ENCODE measurements at regions not wholly inside any gene's neighbourhood (a gene's known extent, or its start where the extent isn't known, plus 50 kb on each side); places are given as distances from the start of the nearest gene placed in this dataset.
"Not testable (repeated sequence)": the region's sequence is repeated elsewhere in the genome, so short reads cannot be mapped to it uniquely, and the experiment has no call there.

DNA sequence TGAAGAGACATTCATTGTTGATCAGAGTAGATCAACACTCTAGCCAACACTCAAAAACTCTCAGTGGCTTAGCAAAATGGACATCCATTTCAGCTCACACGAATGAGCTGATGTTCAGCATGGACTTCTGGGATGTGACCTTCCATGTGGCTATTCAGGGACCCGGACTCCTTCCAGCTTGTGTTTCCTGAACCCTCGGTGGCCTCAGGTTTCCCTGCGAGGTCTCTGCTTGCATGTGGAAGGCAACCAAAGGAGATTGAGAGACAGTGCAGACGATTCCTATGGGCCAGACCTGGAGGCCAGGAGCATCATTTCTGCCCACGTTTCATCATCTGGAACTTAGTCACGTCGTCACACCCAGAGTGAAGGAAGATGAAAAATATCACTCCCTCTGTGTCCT lies 1137.4 kb downstream of the TBC1D22A start:
- ATAC-seq (replicated peaks) (no peak), DNase-seq (no peak)
- Mint-ChIP-seq H3K4me3 (no peak overlapping the region), H3K4me1 (no peaks in the 10 kb centered on the region), H3K9me3 (peaks cover 0 to 2% of the 10 kb centered on the region in 2 donors), H3K27ac (no peak overlapping the region), H3K27me3 (peaks cover 4 to 21% of the 10 kb centered on the region in 2 donors), H3K36me3 (no peaks in the 10 kb centered on the region)

DNA sequence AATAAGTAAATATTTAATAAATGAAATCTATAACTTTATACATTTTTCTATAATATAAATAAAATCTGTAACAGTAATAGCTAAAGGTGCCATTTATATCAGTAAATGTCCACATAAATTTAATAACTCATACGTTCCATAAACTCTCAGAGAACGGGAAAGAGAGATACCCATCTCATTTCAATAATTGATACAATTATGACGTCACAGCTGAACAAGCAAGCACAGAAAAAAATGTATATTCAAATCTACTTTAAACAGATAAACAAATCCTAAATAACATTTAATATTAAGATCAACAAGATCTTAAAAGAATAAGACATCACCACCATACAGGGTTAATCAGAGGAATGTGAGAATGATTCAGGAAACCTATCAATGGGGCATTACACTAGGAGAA lies 1136.5 kb downstream of the TBC1D22A start:
- no peak overlapping the region for H3K27ac Mint-ChIP-seq
- H3K4me1 Mint-ChIP-seq, result no peaks in the 10 kb centered on the region
- H3K4me3 Mint-ChIP-seq, result no peak overlapping the region
- peaks cover 4% of the 10 kb centered on the region in 2 donors for H3K36me3 Mint-ChIP-seq
- peaks cover 9 to 24% of the 10 kb centered on the region in 2 donors for H3K27me3 Mint-ChIP-seq
- ATAC-seq (replicated peaks) (no peak), DNase-seq (no peak)
- peaks cover 5 to 9% of the 10 kb centered on the region in 2 donors for H3K9me3 Mint-ChIP-seq

DNA sequence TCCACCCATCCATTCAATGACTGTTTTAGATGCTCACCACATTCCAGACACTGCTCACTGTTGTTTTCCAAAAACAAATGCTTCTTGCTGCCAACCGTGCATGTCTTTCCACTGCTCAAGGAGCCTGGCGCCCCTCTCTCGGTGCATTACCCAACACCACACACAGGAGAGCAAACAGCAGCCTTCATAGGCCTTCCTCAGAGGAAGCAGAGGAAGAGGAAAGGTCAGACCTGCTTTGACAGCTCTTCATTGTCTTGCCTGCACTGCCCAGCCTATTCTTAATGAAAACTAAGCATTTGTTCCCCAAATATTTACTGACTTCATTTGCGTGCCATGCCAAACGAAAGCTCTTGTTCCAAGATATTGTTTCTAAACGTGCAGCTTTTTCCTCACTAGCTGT lies 1129.2 kb downstream of the TBC1D22A start:
- Mint-ChIP-seq H3K36me3 (peaks cover 4 to 6% of the 10 kb centered on the region in 2 donors), H3K27ac (no peak overlapping the region)
- ATAC-seq (replicated peaks), result no peak

DNA sequence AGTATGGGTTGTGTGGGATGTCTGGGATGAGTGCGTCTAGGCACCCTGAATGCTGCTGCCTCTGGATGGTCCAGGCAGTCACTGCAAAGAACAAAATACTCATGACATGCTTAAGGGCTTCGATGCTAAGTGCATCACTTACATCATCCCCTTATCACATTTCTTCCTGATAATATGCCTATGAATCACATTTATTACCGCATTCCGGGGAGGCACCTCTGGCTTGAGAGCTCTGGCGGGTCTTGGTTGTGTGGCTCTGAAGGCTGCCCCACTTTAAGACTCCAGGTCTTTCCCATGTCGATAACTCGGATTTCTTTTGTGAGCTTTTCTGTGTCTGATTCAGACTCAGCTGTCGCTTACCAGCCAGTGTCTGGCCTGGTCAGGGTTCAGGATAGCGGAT lies 1126.4 kb downstream of the TBC1D22A start:
- peaks cover 0 to under 1% of the 10 kb centered on the region in 2 donors for H3K36me3 Mint-ChIP-seq
- peaks cover under 1% of the 10 kb centered on the region in 2 donors for H3K9me3 Mint-ChIP-seq
- H3K27me3 Mint-ChIP-seq, result peaks cover 26 to 29% of the 10 kb centered on the region in 2 donors
- H3K4me1 Mint-ChIP-seq, result no peaks in the 10 kb centered on the region
- ATAC-seq (replicated peaks) (no peak), DNase-seq (no peak)
- H3K27ac Mint-ChIP-seq, result no peak overlapping the region
- no peak overlapping the region for H3K4me3 Mint-ChIP-seq

More for the DNA sequence above, 1129.2 kb downstream of the TBC1D22A start:
- peaks cover 7 to 11% of the 10 kb centered on the region in 2 donors for H3K9me3 Mint-ChIP-seq
- no peak for DNase-seq
- H3K4me3 Mint-ChIP-seq, result no peak overlapping the region
- H3K4me1 Mint-ChIP-seq, result no peaks in the 10 kb centered on the region
- H3K27me3 Mint-ChIP-seq, result peaks cover 15 to 18% of the 10 kb centered on the region in 2 donors

DNA sequence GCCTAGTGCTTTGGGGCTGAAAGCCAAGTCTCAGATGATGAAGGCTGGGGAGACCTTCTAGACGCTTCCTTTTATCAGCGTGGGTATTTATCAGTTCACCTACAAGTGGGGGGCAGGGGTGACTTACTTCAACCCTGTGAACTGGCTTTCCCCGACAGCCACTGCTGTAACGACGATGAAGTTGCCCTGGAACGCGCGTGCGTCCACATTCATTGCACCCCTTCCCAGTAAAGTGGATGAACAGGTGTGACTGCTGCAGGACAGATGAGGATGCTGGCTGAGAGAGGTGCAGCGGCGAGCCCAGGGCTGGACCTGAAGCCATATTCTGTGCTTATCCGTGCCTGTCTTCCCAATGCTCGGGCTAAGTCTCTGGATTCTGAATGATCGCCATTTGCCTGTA lies 1122.3 kb downstream of the TBC1D22A start:
- no peaks in the 10 kb centered on the region for H3K9me3 Mint-ChIP-seq
- H3K4me1 Mint-ChIP-seq, result no peaks in the 10 kb centered on the region
- H3K27me3 Mint-ChIP-seq, result peaks cover 22 to 39% of the 10 kb centered on the region in 2 donors
- no peaks in the 10 kb centered on the region for H3K36me3 Mint-ChIP-seq
- no peak for ATAC-seq (replicated peaks)
- no peak for DNase-seq
- no peak overlapping the region for H3K4me3 Mint-ChIP-seq
- H3K27ac Mint-ChIP-seq, result no peak overlapping the region

DNA sequence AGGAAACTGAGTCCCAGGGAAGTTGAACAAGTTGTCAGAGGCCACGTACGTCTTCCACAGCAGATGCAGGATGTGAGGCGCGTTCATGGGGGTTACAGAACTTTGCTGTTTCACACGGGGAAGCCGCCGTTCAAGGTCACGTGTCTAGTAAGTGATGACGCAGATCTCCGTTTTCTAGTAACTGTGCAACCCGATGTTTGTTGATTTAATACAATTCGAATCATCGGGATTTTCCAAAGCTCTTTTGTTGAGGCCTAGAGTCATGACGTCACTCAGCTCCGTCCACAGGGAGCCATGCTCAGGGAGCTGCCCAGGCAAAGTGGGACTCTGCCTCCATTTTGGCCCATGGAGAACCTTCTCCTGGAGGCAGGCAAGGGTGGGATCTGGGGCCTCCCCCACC lies 1121.8 kb downstream of the TBC1D22A start:
- H3K9me3 Mint-ChIP-seq, result no peaks in the 10 kb centered on the region
- no peak overlapping the region for H3K27ac Mint-ChIP-seq
- no peak for DNase-seq
- peaks cover 22 to 44% of the 10 kb centered on the region in 2 donors for H3K27me3 Mint-ChIP-seq
- no peak overlapping the region for H3K4me3 Mint-ChIP-seq
- H3K36me3 Mint-ChIP-seq, result no peaks in the 10 kb centered on the region
- no peaks in the 10 kb centered on the region for H3K4me1 Mint-ChIP-seq
- no peak for ATAC-seq (replicated peaks)

DNA sequence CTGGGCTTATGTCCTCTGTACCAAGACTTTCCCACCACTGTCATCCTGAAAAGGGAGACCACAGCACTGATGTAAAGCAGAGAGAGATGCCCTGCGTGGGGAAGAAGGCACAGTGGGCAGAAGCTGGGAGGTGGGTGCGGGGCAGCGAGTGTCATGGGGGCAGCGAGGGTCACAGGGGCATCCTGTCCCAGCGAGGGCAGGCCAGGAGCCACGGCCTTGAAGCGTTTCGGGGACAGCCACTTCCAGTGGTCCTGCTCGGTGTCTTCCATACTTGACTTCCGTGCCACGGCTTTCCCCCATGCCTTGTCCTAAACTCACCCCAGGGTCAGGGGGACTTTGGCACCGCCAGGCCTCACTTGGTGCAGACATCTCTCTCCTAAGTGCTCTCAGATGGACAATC lies 1121.3 kb downstream of the TBC1D22A start:
- Mint-ChIP-seq H3K27me3 (peaks cover 21 to 46% of the 10 kb centered on the region in 2 donors), H3K4me1 (no peaks in the 10 kb centered on the region), H3K4me3 (no peak overlapping the region), H3K9me3 (no peaks in the 10 kb centered on the region), H3K27ac (no peak overlapping the region), H3K36me3 (no peaks in the 10 kb centered on the region)
- ATAC-seq (replicated peaks) (no peak), DNase-seq (no peak)

DNA sequence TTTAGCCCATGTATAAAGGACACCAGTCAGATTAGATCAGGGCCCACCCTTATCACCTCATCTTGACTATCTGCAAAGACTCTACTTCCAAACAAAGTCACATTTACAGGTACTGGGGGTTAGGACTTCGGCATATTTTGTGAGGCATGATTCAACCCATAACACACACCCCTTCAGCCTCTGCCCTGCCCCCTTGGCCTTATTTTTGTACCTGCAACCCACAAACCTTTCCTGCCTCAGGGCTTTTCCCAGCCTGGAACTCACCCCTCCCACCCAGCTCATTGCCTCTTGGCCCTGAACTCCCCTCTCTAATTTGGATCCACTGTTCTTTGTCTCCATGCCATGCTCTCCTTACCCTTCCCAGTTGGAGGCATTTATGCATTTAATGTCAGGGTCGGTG lies 1116.9 kb downstream of the TBC1D22A start:
- Mint-ChIP-seq H3K9me3 (no peaks in the 10 kb centered on the region), H3K4me1 (no peaks in the 10 kb centered on the region), H3K27me3 (peaks cover 16 to 57% of the 10 kb centered on the region in 2 donors), H3K36me3 (no peaks in the 10 kb centered on the region), H3K4me3 (no peak overlapping the region), H3K27ac (no peak overlapping the region)
- no peak for ATAC-seq (replicated peaks)
- no peak for DNase-seq

DNA sequence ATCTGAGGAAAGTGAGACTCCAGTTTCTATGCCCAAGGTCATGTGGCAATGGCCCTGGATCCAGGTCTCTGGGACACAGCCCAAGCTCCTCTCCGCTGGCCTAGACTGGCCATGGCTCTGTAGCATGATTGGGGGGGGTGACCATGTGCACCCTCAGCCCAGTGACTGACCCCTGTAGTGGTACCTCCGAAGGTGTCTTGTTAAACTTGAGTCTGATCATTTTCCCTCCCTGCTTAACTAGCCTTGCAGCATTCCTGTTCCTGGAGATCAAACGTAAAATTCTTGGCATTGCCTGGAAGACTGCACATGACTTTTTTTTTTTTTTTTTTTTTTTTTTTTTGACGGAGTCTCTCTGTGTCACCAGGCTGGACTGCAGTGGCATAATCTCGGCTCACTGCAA lies 1116.0 kb downstream of the TBC1D22A start:
- peaks cover 10 to 52% of the 10 kb centered on the region in 2 donors for H3K27me3 Mint-ChIP-seq
- H3K4me1 Mint-ChIP-seq, result no peaks in the 10 kb centered on the region
- H3K36me3 Mint-ChIP-seq, result no peaks in the 10 kb centered on the region
- DNase-seq (no peak), ATAC-seq (replicated peaks) (no peak)
- H3K27ac Mint-ChIP-seq, result no peak overlapping the region
- no peak overlapping the region for H3K4me3 Mint-ChIP-seq
- no peaks in the 10 kb centered on the region for H3K9me3 Mint-ChIP-seq

DNA sequence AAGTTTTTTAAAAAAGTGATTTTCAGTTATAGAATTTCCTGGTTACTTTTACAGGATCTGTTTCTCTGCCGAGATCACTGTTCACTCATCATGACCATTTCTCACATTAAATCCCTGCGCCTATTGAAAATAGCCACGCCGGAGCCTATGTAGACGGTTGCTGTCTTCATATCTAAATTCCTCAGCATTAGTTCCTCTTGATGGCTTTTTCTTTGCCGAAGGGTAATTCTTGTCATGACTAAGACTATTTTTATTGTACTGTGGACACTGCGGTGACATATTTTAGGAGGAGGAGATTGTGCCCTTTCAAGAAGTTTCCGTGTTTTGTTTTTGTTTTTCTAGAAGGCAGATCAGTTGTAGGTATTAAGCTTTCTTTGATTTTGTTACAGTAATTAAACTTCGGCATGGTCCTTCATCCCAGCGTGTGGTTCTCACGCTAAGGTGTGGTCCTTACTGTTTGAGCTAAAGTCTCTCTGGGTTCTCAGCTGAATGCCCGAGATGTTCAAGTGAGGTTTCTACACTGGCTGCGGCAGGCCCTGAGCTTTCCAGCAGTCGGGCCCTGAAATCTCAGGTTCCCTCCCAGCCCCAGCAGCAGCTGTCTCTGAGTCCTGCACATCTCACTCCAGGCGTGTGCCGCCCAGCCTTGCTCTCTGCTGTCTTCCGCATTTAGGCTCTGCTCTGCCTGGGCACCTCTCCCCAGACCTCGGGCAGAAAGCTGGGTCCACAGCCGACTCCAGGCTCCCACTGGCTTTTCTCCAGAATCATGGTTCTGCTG lies 1110.5 kb downstream of the TBC1D22A start:
- ATAC-seq (replicated peaks), result no peak
- no peak overlapping the region for H3K4me3 Mint-ChIP-seq

DNA sequence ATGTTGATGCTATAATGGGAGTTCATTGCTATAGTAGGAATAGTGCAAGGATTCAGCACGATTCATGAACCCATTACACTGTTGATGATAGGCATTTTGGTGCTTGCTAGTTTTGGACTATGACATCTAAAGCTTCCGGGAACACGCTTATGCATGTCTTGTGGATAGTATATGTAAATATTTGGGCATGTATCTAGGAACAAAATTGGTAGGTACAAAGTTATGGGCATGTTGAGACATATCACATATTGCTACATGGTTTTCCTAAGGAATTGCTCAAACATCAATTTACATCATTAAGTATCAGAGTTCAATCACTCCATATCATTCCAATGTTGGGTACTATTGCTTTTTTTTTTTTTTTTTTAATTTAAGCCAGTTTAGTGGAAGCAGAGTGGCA lies 1103.2 kb downstream of the TBC1D22A start:
- no peaks in the 10 kb centered on the region for H3K36me3 Mint-ChIP-seq
- H3K9me3 Mint-ChIP-seq, result peaks cover 5 to 11% of the 10 kb centered on the region in 2 donors
- DNase-seq, result no peak
- H3K4me1 Mint-ChIP-seq, result no peaks in the 10 kb centered on the region
- no peak overlapping the region for H3K27ac Mint-ChIP-seq
- H3K27me3 Mint-ChIP-seq, result peaks cover 23 to 32% of the 10 kb centered on the region in 2 donors
- no peak overlapping the region for H3K4me3 Mint-ChIP-seq
- ATAC-seq (replicated peaks), result no peak

More for the DNA sequence above, 1110.5 kb downstream of the TBC1D22A start:
- Mint-ChIP-seq H3K9me3 (peaks cover 5 to 8% of the 10 kb centered on the region in 2 donors), H3K27me3 (peaks cover 14 to 33% of the 10 kb centered on the region in 2 donors), H3K4me1 (no peaks in the 10 kb centered on the region), H3K27ac (no peak overlapping the region), H3K36me3 (no peaks in the 10 kb centered on the region)
- DNase-seq, result no peak

DNA sequence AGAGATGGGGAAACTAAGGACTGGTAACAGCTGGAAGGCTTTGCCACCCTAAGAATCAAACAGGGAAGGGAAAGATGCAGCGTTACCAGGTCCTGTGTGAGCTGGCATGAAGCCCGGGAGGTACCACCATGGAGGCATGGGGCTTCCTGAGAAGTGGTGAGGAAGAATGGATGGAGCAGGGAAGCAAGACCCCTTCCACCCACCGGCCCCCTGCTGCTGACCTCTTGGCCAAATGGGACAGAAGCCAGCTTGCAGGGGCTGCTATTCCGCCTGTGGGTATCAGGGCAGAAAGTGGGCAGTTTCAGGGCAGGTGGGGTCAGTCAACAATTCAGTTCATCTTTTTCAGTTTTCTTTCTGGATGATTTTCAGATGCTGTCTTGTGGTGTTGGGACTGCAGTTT lies 1099.9 kb downstream of the TBC1D22A start:
- no peak overlapping the region for H3K27ac Mint-ChIP-seq
- DNase-seq, result no peak
- no peaks in the 10 kb centered on the region for H3K36me3 Mint-ChIP-seq
- H3K4me1 Mint-ChIP-seq, result peaks cover 2 to 4% of the 10 kb centered on the region in 2 donors
- H3K27me3 Mint-ChIP-seq, result peaks cover 24 to 27% of the 10 kb centered on the region in 2 donors
- peaks cover under 1 to 4% of the 10 kb centered on the region in 2 donors for H3K9me3 Mint-ChIP-seq
- ATAC-seq (replicated peaks), result no peak
- H3K4me3 Mint-ChIP-seq, result no peak overlapping the region

DNA sequence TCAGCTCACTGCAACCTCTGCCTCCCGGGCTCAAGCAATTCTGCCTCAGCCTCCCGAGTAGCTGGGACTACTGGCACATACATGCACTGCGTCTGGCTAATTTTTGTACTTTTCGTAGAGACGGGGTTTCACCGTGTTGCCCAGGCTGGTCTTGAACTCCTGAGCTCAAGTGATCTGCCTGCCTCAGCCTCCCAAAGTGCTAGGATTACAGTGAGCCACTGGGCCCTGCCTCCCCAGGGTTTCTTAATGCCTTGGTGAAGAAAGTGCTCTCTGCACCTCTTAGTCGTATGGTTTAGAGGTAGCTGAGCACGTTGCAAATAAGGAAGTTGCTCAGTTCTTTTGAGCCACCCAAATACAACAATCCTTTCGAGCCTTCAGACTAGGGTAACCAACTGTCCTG lies 1098.5 kb downstream of the TBC1D22A start:
- ATAC-seq (replicated peaks); DNase-seq; H3K4me3 Mint-ChIP-seq; H3K9me3 Mint-ChIP-seq; H3K27ac Mint-ChIP-seq; H3K4me1 Mint-ChIP-seq; H3K36me3 Mint-ChIP-seq: not testable (repeated sequence)
- peaks cover 37 to 42% of the 10 kb centered on the region in 2 donors for H3K27me3 Mint-ChIP-seq

DNA sequence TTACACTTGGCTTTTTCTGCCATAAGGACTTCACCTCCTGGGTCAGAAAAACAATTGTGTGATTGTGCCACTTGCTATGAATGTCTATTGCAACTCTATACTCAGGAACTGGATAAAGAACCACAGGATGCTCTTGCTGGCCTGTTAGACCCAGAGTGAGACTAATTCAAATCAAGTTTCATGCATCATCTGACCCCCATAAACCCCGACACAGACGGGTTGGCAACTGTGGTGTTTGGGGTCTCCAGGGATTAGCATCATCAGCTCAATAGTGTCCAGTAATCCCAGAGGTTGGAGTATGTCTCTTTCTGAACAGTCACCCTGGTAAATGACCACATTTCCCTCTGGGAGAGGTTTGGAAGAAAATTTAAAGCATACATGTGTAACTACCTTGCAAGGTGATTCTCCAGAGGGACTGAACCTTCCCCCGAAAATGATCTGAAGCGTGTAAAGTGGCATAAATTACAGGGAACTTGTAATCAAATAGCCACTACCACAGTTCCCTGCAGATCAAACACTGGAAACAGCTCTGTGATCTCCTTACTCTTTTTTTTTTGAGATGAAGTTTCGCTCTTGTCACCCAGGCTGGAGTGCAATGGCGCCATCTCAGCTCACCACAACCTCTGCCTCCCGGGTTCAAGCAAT lies 1097.6 kb downstream of the TBC1D22A start:
- Mint-ChIP-seq H3K27ac (no peak overlapping the region), H3K9me3 (peaks cover 4% of the 10 kb centered on the region in 2 donors), H3K27me3 (peaks cover 37 to 44% of the 10 kb centered on the region in 2 donors), H3K4me3 (no peak overlapping the region), H3K4me1 (peaks cover 2 to 4% of the 10 kb centered on the region in 2 donors), H3K36me3 (no peaks in the 10 kb centered on the region)
- ATAC-seq (replicated peaks), result peak in 1 of 2 donors; percentile 38
- no peak for DNase-seq

DNA sequence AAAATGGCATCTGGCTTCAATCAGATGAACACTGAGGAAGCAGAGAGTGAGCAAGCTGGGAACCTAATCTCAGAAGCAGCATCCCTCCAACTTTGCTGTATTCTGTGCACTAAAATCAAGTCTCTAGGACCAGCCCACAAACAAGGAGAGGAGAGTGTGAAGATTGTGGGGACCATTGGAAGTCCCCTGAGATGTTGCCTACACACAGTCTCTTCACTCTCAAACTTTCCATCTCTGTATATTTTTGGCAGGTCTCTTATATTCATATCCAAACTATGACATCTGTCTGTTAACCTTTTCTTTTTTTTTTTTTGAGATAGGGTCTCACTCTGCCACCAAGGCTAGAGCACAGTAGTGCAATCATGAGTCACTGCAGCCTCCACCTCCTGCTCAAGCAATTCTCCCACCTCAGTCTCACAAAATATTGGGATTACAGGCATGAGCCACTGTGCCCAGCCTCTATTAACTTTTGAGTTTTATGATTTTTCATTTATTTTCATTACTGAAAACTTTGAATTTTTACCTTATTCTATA lies 1096.4 kb downstream of the TBC1D22A start:
- H3K27ac Mint-ChIP-seq, result no peak overlapping the region
- peaks cover 42 to 48% of the 10 kb centered on the region in 2 donors for H3K27me3 Mint-ChIP-seq
- H3K4me1 Mint-ChIP-seq, result peaks cover 4% of the 10 kb centered on the region in 2 donors
- ATAC-seq (replicated peaks) (peak; percentile 67 to 90), DNase-seq (no peak)
- H3K9me3 Mint-ChIP-seq, result peaks cover 3 to 4% of the 10 kb centered on the region in 2 donors
- no peak overlapping the region for H3K4me3 Mint-ChIP-seq
- no peaks in the 10 kb centered on the region for H3K36me3 Mint-ChIP-seq
